Fibroblast of villous mesenchyme (primary cell): ENCODE measurements at regions not wholly inside any gene's neighbourhood (a gene's known extent, or its start where the extent isn't known, plus 50 kb on each side); places are given as distances from the start of the nearest gene placed in this dataset.

Source experiments
- DNase-seq: peaks from one replicate; pipeline ENCODE4 v3.0.0-alpha.2; 2010; ENCODE audit warnings: low read depth
- H3K4me3 ChIP-seq: 2 replicates; pipeline ENCODE4 v1.5.1; 2011; ENCODE audit warnings: low read depth, mild to moderate bottlenecking, low read length
- TF ChIP-seq, protein P1 (sequence below): IDR thresholded peaks from 2 replicates; pipeline ENCODE4 v1.5.1; 2012; ENCODE audit warnings: low read depth, mild to moderate bottlenecking, low read length; ENCODE audit not compliant: insufficient read depth

DNA sequence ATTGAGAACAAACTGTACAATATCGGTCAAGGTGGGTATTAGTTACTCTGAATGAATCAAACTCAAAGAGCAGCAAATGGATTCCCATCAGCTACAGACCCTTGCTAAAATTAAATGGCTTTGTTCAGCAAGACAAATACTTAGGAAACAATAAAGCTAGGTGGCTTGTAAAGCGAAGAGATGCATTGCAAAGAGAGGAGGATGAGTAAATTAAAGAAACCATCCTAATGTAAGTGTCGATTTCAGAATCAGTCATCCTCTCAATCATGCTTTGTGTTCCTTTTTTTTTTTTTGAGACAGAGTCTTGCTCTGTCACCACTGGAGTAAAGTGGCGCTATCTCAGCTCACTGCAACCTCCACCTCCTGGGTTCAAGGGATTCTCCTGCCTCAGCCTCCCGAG lies 359.2 kb upstream of the ZNF462 start:
- TF ChIP-seq, protein P1, sequence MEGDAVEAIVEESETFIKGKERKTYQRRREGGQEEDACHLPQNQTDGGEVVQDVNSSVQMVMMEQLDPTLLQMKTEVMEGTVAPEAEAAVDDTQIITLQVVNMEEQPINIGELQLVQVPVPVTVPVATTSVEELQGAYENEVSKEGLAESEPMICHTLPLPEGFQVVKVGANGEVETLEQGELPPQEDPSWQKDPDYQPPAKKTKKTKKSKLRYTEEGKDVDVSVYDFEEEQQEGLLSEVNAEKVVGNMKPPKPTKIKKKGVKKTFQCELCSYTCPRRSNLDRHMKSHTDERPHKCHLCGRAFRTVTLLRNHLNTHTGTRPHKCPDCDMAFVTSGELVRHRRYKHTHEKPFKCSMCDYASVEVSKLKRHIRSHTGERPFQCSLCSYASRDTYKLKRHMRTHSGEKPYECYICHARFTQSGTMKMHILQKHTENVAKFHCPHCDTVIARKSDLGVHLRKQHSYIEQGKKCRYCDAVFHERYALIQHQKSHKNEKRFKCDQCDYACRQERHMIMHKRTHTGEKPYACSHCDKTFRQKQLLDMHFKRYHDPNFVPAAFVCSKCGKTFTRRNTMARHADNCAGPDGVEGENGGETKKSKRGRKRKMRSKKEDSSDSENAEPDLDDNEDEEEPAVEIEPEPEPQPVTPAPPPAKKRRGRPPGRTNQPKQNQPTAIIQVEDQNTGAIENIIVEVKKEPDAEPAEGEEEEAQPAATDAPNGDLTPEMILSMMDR = no peak
- DNase-seq = no peak
- no peak overlapping the region for H3K4me3 ChIP-seq

DNA sequence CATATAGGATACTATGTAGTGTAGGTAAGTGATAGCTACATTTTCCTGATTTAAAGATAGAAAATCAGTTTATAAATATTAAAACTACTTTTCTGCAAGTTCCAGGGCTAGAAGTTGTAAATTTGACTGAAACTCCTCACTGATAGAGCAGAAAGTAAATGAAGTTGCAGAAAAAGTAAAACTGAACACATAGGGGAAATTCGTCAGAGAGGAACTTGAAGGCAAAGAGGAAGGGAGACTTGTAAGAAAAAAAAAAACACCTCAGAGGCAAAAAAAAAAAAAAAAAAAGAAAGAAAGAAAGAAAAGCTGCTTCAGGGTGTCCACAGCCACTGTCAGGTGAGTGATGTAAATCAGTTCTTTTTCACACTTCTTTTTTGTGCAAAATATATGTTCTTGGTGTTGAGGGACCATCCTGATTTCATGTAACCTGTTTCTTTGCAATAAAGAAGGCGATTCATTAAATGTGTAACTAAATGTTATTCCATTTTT lies 336.2 kb upstream of the ZNF462 start:
- no peak for DNase-seq
- TF ChIP-seq, protein P1 = no peak

DNA sequence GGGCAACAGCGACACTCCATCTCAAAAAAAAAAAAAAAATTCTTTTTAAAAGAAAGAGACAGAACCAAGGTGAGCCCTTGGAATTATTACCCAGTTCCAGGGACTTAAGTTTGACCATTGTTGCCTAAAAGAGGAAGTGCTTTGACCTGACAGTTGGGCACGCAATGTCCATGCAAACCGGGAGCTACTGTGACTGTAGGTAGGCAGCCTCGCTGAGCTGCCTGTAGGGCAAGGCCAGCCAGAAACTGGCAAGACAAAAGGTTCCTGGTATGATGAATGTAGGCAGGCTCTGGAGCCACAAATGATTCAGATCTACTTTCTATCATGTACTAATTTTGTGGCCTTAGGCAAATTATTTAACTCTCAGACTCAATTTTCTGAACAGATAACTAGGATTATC lies 334.8 kb upstream of the ZNF462 start:
- TF ChIP-seq, protein P1 = no peak
- DNase-seq = no peak
- H3K4me3 ChIP-seq = no peak overlapping the region

More for the DNA sequence above, 336.2 kb upstream of the ZNF462 start:
- no peak overlapping the region for H3K4me3 ChIP-seq

DNA sequence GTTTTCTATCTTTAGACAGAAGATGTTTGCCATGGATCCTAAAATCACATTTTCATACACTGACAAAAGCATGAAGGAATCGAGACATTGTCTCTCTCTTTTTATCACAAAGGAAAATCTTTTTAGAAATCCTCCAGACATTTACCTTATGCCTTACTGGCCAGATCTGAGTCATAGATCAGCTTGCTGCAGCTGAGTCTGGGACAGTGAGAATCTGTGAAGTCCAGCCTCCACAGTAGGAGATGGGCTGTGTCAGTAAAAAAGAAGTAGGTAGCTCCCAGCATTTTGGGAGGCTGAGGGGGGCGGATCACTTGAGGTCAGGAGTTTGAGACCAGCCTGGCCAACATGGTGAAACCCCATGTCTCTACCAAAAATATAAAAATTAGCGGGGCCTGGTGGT lies 333.4 kb upstream of the ZNF462 start:
- TF ChIP-seq, protein P1 = no peak
- H3K4me3 ChIP-seq = no peak overlapping the region
- no peak for DNase-seq

DNA sequence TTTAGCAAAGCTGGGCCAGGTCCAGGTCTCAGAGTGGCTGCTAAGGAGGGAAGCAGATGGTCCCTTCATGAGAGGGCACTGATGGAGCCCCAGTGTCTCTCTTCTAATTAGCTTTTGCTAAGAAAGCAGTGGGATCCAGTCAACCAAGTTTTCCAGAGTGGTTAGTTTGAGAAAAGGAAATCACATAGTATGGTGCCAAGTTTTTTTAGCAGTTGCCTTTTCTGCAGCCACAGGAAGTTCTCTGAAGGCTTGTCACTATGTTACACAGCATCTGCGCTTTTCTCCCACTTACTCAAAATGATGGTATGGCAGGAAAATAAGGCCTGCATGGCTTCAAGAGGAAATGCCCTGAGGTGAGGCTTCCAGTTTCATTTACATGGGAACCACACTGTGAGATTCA lies 331.5 kb upstream of the ZNF462 start:
- TF ChIP-seq, protein P1 = no peak
- DNase-seq = no peak
- H3K4me3 ChIP-seq = no peak overlapping the region

DNA sequence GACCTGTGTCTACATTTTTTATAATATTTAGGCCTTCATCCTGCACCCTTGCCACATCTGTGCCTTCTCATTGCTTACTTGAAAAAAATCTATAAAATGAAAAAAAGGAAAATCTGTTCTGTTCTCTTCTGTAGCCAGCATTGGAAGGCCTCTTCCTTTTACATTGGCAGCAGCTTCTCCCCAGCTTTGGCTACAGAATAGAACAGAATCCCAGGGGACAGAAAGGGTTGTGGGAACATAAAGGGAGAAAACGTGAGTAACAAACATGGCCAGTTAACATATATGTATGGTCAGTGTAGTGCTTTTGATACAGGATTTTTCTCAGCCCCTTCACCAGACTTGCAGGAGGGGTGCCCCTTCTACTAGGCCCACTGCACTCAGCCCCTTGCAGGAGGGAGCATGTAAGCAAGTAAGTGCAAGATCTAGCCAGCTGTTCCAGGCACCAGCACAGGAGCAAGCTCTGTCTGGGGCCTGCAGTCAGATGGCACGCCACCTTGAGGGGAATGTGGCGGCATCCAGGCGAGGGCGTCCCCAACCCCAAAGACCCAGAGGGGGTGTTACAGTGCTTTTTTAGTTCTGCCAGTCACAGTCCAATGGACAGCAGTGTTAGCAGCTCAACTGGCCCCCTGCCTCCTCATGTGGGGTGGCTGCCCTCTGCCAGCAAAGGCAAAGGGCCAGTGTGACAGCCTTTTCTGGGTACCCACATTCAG lies 330.5 kb upstream of the ZNF462 start:
- DNase-seq = no peak
- H3K4me3 ChIP-seq = no peak overlapping the region
- TF ChIP-seq, protein P1 = no peak

DNA sequence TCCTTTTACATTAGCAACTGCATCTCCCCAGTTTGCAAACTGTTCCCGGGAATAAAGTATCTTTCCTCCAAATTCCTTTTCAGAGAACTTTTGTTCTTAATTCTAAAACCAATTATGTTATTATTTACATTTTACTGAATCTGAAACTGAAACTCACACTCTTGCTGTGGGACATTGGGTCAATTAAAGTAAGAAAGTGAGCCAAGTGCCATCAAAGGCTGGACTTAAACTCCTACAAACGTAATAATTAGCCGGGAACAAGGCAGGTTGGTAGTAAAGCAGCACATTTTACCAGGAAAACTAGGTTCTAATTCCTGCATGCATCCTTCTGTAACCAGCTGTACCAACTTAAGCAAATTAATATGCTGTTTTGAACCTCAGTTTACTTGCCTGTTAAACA lies 328.2 kb upstream of the ZNF462 start:
- DNase-seq = no peak
- TF ChIP-seq, protein P1 = no peak
- no peak overlapping the region for H3K4me3 ChIP-seq
